ENCODE measurements at regions not wholly inside any gene's neighbourhood (a gene's known extent, or its start where the extent isn't known, plus 50 kb on each side); places are given as distances from the start of the nearest gene placed in this dataset.
"Not testable (repeated sequence)": the region's sequence is repeated elsewhere in the genome, so short reads cannot be mapped to it uniquely, and the experiment has no call there.

DNA sequence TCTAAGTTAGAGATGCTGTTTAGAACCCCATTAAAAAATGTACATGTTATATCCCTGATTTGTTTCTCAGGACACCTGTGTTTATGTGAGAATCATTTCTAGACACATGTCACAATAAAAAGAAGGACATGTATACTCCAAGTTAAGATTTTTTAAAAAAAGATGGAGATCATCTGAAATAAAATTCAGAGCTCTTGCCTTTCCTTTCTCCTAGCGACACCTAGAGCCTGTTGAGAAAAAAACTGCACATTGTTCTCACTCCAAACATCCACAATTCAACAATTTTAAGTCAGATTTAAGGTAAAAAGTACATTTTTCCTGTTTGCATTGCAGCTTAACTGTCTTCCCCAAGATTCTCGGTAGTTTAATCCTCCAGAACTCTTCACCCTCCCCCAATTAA is 171.8 kb downstream of the ATP6V0E2 start:
- peaks cover 0 to 21% (median 13%) of the 10 kb centered on the region in 4 donors for H3K4me1 ChIP-seq
- TF ChIP-seq, protein P1, sequence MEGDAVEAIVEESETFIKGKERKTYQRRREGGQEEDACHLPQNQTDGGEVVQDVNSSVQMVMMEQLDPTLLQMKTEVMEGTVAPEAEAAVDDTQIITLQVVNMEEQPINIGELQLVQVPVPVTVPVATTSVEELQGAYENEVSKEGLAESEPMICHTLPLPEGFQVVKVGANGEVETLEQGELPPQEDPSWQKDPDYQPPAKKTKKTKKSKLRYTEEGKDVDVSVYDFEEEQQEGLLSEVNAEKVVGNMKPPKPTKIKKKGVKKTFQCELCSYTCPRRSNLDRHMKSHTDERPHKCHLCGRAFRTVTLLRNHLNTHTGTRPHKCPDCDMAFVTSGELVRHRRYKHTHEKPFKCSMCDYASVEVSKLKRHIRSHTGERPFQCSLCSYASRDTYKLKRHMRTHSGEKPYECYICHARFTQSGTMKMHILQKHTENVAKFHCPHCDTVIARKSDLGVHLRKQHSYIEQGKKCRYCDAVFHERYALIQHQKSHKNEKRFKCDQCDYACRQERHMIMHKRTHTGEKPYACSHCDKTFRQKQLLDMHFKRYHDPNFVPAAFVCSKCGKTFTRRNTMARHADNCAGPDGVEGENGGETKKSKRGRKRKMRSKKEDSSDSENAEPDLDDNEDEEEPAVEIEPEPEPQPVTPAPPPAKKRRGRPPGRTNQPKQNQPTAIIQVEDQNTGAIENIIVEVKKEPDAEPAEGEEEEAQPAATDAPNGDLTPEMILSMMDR (IDR thresholded peaks at IDR 0.05): peak in 1 of 5 experiments; percentile 21
- peaks cover 25% of the 10 kb centered on the region for H3K27me3 ChIP-seq
- intact Hi-C loops (cut with DNase I; ENCODE audit: low total_unique reads); in situ Hi-C loops (cut with MboI; ENCODE audit: low pct_ligation_motif_present in 1 of 4, low pct_unique_long_range_greater_than_20kb in 1 of 4, low sequenced_read_pairs in 3 of 4); DNase-seq; H3K9me3 ChIP-seq; H3K27ac ChIP-seq; H3K4me3 ChIP-seq; H3K36me3 ChIP-seq: not testable (repeated sequence)
- 8% methylated on average over 1 to 2 of the region's 2 CpGs for WGBS, 2 donors (ENCODE audit: low coverage in 1 of 2)

DNA sequence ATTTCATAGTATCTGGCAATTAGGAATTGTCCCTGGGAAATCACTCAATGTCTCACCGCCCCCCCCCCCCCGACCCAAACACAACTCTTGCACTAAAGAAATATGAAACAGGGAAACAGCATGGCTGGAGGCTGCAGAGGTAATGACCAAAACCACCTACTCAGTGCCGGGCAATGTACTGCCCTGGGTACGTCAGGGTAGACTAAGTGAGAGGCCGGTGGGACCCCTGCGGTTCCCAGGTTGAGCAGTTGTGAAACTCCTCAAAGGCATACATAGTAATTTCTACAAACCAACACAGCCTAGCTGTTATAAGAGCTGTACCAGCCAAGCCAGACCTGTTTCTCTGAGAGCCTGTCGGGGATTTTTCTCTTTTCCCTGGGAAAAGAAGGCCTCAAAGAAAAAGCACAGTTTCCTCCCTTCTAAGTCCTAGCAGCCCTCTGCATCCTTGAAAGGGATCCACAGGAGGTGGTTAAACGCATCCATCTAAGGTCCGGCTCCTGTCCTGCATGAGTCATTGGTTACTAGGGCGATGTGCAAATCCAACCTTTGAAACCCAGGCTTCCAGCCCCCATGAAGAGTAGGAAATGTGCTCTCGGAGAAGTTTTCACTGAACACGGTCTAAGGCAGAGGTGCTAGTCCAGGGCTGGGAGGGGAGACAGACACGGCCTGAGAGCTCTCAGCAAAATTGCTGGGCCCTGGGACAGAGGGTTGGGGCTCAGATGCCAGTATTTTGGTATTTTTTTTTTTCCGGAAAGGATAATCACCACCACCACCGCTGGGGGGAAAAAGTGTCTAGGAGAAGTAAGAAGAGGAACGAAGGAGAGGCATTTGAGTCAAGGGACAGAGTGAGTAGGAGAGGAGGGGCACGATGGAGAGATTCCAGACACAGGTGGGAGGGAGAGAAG is 172.8 kb downstream of the ATP6V0E2 start:
- H3K4me3 ChIP-seq; H3K27ac ChIP-seq; H3K36me3 ChIP-seq; intact Hi-C loops (cut with DNase I; ENCODE audit: low total_unique reads); DNase-seq; H3K9me3 ChIP-seq; in situ Hi-C loops (cut with MboI; ENCODE audit: low pct_ligation_motif_present in 1 of 4, low pct_unique_long_range_greater_than_20kb in 1 of 4, low sequenced_read_pairs in 3 of 4): not testable (repeated sequence)
- Histone ChIP-seq H3K27me3 (peaks cover 25% of the 10 kb centered on the region), H3K4me1 (peaks cover 0 to 21% (median 13%) of the 10 kb centered on the region in 4 donors)
- 43% methylated on average over 10 of the region's 17 CpGs; no CpG with 5 or more reads in 1 of the 2 donors for WGBS, 2 donors (ENCODE audit: low coverage in 1 of 2)

DNA sequence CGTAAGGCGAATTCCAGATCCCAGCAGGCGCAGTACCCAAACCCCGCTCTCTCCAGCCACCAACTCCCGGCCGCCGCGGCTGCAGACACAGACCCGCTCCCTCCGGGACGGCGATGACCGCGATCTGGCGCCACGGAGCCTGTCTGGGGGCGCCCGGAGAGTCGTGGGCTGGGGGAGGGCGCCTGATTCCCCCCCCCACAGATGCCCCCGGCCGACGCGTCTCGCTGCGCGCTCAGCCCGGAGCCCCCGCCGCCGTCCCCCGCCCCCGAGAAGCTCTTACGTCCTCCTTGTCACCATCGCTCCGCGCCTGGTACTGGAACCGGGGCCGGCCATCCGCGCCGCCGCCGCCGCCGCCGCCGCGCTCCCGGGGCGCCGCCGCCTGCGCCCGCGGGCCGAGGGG is 173.6 kb downstream of the ATP6V0E2 start:
- H3K27ac ChIP-seq; in situ Hi-C loops (cut with MboI; ENCODE audit: low pct_ligation_motif_present in 1 of 4, low pct_unique_long_range_greater_than_20kb in 1 of 4, low sequenced_read_pairs in 3 of 4); intact Hi-C loops (cut with DNase I; ENCODE audit: low total_unique reads); H3K36me3 ChIP-seq; DNase-seq; H3K9me3 ChIP-seq: not testable (repeated sequence)
- WGBS, 2 donors (ENCODE audit: low coverage in 1 of 2): 2% methylated on average over 8 of the region's 57 CpGs; no CpG with 5 or more reads in 1 of the 2 donors
- Histone ChIP-seq H3K4me3 (peak overlapping the region in 1 of 4 donors; percentile 53), H3K27me3 (peaks cover 25% of the 10 kb centered on the region), H3K4me1 (peaks cover 0 to 21% (median 13%) of the 10 kb centered on the region in 4 donors)

DNA sequence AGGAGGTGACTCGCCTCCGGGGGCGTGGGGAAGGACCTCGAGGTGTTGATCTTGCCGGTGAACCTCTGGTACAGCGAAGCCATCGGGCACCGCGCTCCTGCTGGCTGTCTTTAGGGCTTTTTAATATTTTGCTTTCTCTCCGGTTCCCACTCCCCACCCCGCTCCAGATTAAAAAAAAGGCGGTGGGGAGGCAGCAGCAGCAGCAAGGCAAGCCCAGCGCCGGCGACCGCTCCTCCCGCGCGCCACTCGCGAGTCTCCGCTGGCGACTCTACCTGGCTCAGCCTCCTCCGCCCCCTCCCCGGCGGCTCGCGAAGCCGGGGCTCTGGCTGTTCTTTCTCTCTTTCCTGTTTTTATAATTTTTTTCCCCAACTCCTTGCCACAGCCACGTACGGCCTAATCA is 174.0 kb downstream of the ATP6V0E2 start:
- 0 to 7% methylated on average over 1 to 27 of the region's 31 CpGs for WGBS, 2 donors (ENCODE audit: low coverage in 1 of 2)
- DNase-seq; in situ Hi-C loops (cut with MboI; ENCODE audit: low pct_ligation_motif_present in 1 of 4, low pct_unique_long_range_greater_than_20kb in 1 of 4, low sequenced_read_pairs in 3 of 4): not testable (repeated sequence)

DNA sequence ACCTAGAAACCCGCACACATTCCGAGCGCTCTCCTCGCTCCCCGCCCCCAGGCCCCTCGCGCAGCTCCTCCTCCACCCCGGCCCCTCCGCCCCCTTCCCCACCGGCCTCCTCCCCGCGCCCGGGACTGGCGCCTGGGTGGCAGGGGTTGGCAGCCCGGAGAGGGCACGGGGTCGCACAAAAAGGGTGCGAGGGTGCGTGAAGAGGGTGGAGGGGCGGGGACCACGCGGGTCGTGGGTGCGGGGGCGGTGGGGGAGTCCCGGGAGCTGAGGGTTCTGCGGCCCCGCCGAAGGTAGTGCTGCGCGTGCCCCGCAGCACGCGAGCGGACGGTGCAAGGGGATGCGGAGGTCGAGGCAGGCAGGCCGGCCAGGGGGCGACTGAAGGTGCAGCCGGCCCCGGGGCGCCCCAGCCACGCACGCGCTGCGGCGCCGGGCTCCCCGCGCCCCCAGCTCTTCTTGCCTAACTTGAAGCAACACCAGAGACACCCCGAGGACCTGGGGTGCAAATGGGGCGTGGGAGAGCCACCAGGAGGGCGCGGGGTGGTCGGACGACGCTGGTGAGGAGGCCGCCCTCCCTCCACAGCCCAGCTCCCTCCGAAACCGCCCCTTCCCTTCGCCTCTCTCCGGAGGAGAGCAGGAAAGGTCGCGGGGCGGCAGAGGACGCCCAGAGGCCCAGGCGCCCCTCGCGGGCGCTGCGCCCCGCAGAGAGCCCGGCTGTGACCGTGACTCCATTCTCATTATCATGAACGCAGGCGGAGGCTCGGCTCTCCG is 174.7 kb downstream of the ATP6V0E2 start:
- H3K36me3 ChIP-seq; H3K9me3 ChIP-seq; in situ Hi-C loops (cut with MboI; ENCODE audit: low pct_ligation_motif_present in 1 of 4, low pct_unique_long_range_greater_than_20kb in 1 of 4, low sequenced_read_pairs in 3 of 4); DNase-seq; intact Hi-C loops (cut with DNase I; ENCODE audit: low total_unique reads): not testable (repeated sequence)
- peaks cover 25% of the 10 kb centered on the region for H3K27me3 ChIP-seq
- 0 to 4% methylated on average over 1 to 32 of the region's 79 CpGs for WGBS, 2 donors (ENCODE audit: low coverage in 1 of 2)
- peak overlapping the region in 2 of 4 donors; percentile 32 to 53 for H3K4me3 ChIP-seq
- H3K27ac ChIP-seq: peak overlapping the region in 2 of 4 donors; percentile 8 to 25
- H3K4me1 ChIP-seq: peaks cover 0 to 21% (median 13%) of the 10 kb centered on the region in 4 donors

More for the DNA sequence above, 174.0 kb downstream of the ATP6V0E2 start:
- H3K36me3 ChIP-seq; intact Hi-C loops (cut with DNase I; ENCODE audit: low total_unique reads); H3K9me3 ChIP-seq; H3K27ac ChIP-seq: not testable (repeated sequence)
- H3K4me3 ChIP-seq: peak overlapping the region in 1 of 4 donors; percentile 53
- H3K4me1 ChIP-seq: peaks cover 0 to 21% (median 13%) of the 10 kb centered on the region in 4 donors
- H3K27me3 ChIP-seq: peaks cover 25% of the 10 kb centered on the region

DNA sequence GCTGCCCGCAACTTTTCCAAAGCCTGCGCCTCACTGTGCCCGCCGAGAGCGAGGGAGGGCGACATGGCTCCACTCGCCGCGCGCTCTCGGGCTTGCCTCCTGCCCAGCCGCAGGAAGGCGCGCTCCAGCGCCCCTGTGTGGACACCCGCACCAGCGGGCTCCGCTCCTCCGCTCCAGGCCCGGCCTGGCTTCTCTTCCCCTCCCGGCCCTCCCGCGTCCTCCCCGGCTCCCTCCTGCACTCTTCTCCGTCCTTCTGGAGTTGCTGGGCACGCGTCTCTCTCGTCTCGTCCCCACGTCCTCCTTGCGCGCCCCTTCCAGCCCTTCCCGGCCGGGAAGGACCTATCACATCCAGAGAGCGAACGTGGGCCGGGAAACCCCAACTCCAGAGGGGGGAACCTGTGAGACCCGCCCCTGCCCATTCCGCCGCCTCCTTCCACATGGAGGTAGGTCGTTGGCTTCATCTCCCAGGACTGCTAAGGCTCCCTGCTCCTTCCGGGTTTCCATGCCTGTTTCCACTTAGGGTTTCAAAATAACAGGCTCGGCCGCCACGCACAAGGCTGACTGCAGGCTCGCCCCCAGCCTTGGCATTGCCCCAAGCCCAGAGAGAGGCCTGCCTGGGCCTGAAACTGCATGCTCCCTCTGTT is 175.4 kb downstream of the ATP6V0E2 start:
- H3K4me3 ChIP-seq: peak overlapping the region in 2 of 4 donors; percentile 32 to 53
- TF ChIP-seq, protein P1 (IDR thresholded peaks at IDR 0.05): peak in 3 of 5 experiments; percentile 14 to 23 (median 15)
- in situ Hi-C loops (cut with MboI; ENCODE audit: low pct_ligation_motif_present in 1 of 4, low pct_unique_long_range_greater_than_20kb in 1 of 4, low sequenced_read_pairs in 3 of 4); H3K36me3 ChIP-seq; H3K9me3 ChIP-seq; intact Hi-C loops (cut with DNase I; ENCODE audit: low total_unique reads): not testable (repeated sequence)
- peaks cover 0 to 21% (median 13%) of the 10 kb centered on the region in 4 donors for H3K4me1 ChIP-seq
- peak overlapping the region in 2 of 4 donors; percentile 8 to 25 for H3K27ac ChIP-seq
- 19% methylated on average over 22 of the region's 46 CpGs; no CpG with 5 or more reads in 1 of the 2 donors for WGBS, 2 donors (ENCODE audit: low coverage in 1 of 2)
- DNase-seq: peak; percentile 9
- peaks cover 25% of the 10 kb centered on the region for H3K27me3 ChIP-seq

DNA sequence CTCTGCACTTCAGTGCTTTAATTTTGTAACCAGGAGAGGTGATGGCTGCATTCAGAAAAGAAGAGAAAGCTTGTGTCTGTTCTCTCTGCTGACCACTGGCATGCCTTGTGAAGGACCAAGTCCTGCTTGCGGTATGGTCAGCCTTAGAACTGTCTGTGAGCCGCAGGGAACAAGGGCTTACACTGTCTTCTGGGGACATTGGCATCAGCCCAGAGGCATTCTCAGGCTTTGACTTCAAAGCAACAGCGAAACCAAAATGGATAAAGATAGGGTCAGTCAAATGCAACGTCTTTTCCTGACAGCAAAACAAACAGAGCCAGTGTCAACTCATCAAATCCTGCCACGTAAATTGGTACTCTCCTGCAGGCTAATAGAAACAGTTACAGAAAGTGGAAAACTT is 179.6 kb downstream of the ATP6V0E2 start:
- H3K9me3 ChIP-seq; H3K36me3 ChIP-seq; in situ Hi-C loops (cut with MboI; ENCODE audit: low pct_ligation_motif_present in 1 of 4, low pct_unique_long_range_greater_than_20kb in 1 of 4, low sequenced_read_pairs in 3 of 4); H3K27ac ChIP-seq; intact Hi-C loops (cut with DNase I; ENCODE audit: low total_unique reads); DNase-seq; H3K4me1 ChIP-seq; H3K4me3 ChIP-seq: not testable (repeated sequence)
- 56 to 68% methylated on average over 2 to 5 of the region's 5 CpGs for WGBS, 2 donors (ENCODE audit: low coverage in 1 of 2)
- peaks cover 11% of the 10 kb centered on the region for H3K27me3 ChIP-seq

DNA sequence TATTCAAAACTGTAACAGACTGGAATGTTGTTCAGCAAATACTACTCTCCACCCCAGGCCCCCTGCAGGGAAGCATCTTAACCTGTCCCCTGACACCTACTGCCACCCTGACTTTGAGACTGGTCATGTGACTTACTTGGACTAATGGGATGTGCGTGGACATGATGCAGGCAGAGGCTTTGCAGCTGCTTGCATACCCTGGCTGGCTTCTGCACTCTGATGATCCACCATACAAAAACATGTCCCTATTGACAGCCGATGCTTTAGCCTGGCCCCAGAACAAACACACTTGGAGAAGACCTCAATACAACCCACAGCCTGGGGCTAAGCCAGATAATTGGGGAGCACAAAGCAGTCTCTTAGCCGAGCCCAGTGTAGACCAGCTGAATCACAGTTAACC is 180.5 kb downstream of the ATP6V0E2 start:
- WGBS, 2 donors (ENCODE audit: low coverage in 1 of 2): 91% methylated on average over 3 of the region's 3 CpGs; no CpG with 5 or more reads in 1 of the 2 donors
- in situ Hi-C loops (cut with MboI; ENCODE audit: low pct_ligation_motif_present in 1 of 4, low pct_unique_long_range_greater_than_20kb in 1 of 4, low sequenced_read_pairs in 3 of 4); H3K27ac ChIP-seq; H3K4me1 ChIP-seq; H3K36me3 ChIP-seq; intact Hi-C loops (cut with DNase I; ENCODE audit: low total_unique reads); DNase-seq; H3K4me3 ChIP-seq; H3K9me3 ChIP-seq; H3K27me3 ChIP-seq: not testable (repeated sequence)
